Peyer's patch (tissue), 4 donors: ENCODE measurements at regions not wholly inside any gene's neighbourhood (a gene's known extent, or its start where the extent isn't known, plus 50 kb on each side); places are given as distances from the start of the nearest gene placed in this dataset.
A peak's percentile ranks its signal among the peaks of the same experiment; 100 is the strongest.

ENCODE experiments used
- DNase-seq, 3 donors: peaks; one replicate each; pipeline ENCODE4 v3.0.0-alpha.2; 2017 to 2019
- H3K27ac ChIP-seq, 4 donors: fragments of 200-600 bp; sonication (generic); one replicate each; pipeline ENCODE4 v1.5.1; 2016 to 2019
- H3K27me3 ChIP-seq, 2 donors: fragments of 200-600 bp; sonication (generic); one replicate each; pipeline ENCODE4 v1.5.1; 2019
- H3K36me3 ChIP-seq, 3 donors: fragments of 200-600 bp; sonication (generic); one replicate each; pipeline ENCODE4 v1.5.1; 2016 to 2019
- H3K4me1 ChIP-seq, 4 donors: fragments of 200-600 bp; sonication (generic); one replicate each; pipeline ENCODE4 v1.5.1; 2016 to 2019
- H3K4me3 ChIP-seq, 4 donors: fragments of 200-600 bp; sonication (generic); 1 replicate in 3 of 4; 2 replicates in 1 of 4; pipeline ENCODE4 v1.5.1; 2016 to 2019; ENCODE audit warnings: mild to moderate bottlenecking in 1 of 4
- H3K9me3 ChIP-seq, 4 donors: fragments of 200-600 bp; sonication (generic); one replicate each; pipeline ENCODE4 v1.5.1; 2016 to 2019; ENCODE audit warnings: mild to moderate bottlenecking in 1 of 4
- POLR2A ChIP-seq, 2 donors: fragments of 450-650 bp; IDR thresholded peaks; one replicate each; pipeline ENCODE4 v1.5.1; 2017; ENCODE audit warnings: antibody characterized with exemption in 2 of 2, mild to moderate bottlenecking in 2 of 2, moderate library complexity in 2 of 2
- TF ChIP-seq, protein P1 (sequence below), 6 experiments: fragments of 450-650 bp in 4 of 6; fragments of 200-600 bp in 2 of 6; sonication (generic) in 1 of 6; IDR thresholded peaks; one replicate each; pipeline ENCODE4 v1.5.1; 2017 to 2019; ENCODE audit warnings: antibody characterized with exemption in 6 of 6, mild to moderate bottlenecking in 3 of 6, moderate library complexity in 1 of 6

DNA sequence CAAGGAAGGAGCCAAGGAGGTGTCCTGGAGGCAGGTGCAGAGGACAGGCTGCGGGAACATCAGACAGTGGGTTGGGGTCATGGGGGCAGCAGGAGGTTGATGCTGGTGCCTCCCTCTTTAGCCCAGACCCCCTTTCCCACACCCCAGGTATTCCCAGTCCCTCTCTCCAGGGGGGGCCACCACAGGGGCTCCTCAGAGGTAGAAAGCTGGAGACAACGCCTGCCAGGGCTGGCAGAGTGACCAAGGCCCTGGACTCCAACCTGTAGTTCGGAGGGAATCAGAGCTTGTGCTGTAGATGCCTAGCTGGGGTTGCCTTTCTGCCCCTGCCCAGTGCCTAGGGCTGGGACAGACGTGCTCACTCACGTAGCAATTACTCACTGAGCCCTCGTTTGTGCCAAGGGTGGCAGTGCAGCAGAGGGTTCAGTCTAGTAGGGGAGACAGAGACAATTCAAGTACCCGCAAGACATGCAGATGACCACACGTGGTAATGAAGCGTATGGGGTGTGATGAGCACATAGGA is 148.2 kb downstream of the PTPRU start:
- Histone ChIP-seq H3K27me3 (no peaks in the 10 kb centered on the region), H3K9me3 (peaks cover 0 to 2% (median 0%) of the 10 kb centered on the region in 4 donors), H3K36me3 (no peaks in the 10 kb centered on the region), H3K4me3 (no peak overlapping the region), H3K4me1 (no peaks in the 10 kb centered on the region), H3K27ac (no peak overlapping the region)
- peak in 2 of 3 donors; percentile 10 to 33 for DNase-seq
- TF ChIP-seq, protein P1, sequence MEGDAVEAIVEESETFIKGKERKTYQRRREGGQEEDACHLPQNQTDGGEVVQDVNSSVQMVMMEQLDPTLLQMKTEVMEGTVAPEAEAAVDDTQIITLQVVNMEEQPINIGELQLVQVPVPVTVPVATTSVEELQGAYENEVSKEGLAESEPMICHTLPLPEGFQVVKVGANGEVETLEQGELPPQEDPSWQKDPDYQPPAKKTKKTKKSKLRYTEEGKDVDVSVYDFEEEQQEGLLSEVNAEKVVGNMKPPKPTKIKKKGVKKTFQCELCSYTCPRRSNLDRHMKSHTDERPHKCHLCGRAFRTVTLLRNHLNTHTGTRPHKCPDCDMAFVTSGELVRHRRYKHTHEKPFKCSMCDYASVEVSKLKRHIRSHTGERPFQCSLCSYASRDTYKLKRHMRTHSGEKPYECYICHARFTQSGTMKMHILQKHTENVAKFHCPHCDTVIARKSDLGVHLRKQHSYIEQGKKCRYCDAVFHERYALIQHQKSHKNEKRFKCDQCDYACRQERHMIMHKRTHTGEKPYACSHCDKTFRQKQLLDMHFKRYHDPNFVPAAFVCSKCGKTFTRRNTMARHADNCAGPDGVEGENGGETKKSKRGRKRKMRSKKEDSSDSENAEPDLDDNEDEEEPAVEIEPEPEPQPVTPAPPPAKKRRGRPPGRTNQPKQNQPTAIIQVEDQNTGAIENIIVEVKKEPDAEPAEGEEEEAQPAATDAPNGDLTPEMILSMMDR (IDR thresholded peaks at IDR 0.05), result no peak
- no peak for TF ChIP-seq POLR2A (IDR thresholded peaks at IDR 0.05)

DNA sequence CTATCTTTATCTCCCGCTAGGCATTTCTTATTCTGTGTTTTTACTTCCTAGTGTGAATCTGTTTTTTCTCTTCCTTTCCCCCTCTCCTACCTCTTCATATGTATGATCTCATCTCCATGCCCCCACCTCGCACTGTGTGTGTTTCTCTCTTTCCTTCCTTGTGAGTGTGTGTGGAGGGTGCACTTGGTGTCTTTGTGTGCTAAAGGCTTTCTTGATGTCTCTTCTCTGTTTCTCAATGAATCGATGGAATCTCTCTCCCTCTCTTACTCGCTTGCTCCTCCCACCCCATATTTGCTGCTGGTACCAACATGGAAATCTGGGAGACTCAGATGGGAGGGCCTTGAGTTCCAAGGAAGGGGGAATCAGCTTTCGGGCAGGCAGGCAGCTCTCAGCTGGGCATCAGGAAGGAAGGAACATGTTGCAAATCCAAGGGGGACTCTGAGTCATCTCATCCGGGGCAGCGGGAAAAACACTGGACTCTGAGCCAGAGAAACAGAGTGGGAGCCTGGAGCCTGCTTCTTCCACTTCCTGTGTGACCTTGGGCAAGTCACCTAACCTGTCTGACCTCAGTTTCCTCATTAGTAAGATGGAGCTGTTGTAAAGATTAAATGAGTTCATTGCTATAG is 147.5 kb downstream of the PTPRU start:
- H3K4me1 ChIP-seq, result no peaks in the 10 kb centered on the region
- no peaks in the 10 kb centered on the region for H3K36me3 ChIP-seq
- H3K9me3 ChIP-seq, result peaks cover 0 to 9% (median 0%) of the 10 kb centered on the region in 4 donors
- DNase-seq, result peak in 2 of 3 donors; percentile 7 to 12
- H3K27me3 ChIP-seq, result no peaks in the 10 kb centered on the region
- no peak overlapping the region for H3K27ac ChIP-seq
- H3K4me3 ChIP-seq, result no peak overlapping the region
- no peak for TF ChIP-seq POLR2A (IDR thresholded peaks at IDR 0.05)
- TF ChIP-seq, protein P1 (IDR thresholded peaks at IDR 0.05), result no peak

DNA sequence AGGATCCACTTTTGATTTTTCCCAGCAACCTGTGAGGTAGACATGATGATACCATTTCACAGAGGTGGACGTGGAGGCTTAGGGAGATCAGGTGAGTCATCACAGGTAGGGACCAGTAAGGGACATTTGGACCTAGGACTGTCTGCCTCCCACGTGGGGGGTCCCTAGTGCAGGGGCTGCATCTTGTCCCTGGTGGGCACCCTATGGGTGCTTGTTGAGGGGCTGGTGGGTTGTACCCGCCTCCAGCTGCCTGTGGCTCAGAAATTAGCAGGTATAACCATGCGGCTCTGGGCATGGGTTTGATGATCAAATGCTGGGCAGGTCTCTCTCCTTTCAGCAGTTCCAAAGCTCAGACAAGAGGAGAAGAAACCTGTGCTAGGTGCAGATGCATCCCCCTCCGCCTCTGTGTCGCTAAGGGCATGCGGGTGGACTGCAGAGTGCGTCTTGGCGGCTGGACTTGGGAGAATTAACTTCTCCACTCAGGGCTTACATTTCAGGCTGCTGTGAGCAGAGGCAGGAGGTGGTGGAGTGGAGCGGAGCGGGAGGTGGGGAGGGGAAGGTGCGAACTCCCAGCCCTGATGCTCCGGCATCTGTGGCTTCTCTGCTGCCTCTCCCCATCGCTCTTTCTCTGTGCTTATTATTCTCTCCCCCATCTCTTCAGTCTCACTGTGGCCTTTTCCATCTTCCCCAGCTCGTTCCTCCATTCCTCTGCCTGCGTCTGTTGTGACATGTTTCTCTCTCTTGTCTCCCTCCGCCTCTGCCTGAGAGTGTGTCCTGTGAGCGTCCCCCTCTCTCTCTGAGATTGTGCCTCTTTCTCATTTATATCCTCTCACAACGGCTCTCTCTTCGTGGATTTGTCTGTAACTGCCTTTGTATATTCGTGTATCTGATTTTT is 146.8 kb downstream of the PTPRU start:
- Histone ChIP-seq H3K4me3 (no peak overlapping the region), H3K4me1 (no peaks in the 10 kb centered on the region), H3K36me3 (no peaks in the 10 kb centered on the region), H3K9me3 (peaks cover 0 to 16% (median 0%) of the 10 kb centered on the region in 4 donors), H3K27ac (no peak overlapping the region), H3K27me3 (no peaks in the 10 kb centered on the region)
- DNase-seq, result peak in 1 of 3 donors; percentile 10
- TF ChIP-seq, protein P1 (IDR thresholded peaks at IDR 0.05), result no peak
- no peak for TF ChIP-seq POLR2A (IDR thresholded peaks at IDR 0.05)

DNA sequence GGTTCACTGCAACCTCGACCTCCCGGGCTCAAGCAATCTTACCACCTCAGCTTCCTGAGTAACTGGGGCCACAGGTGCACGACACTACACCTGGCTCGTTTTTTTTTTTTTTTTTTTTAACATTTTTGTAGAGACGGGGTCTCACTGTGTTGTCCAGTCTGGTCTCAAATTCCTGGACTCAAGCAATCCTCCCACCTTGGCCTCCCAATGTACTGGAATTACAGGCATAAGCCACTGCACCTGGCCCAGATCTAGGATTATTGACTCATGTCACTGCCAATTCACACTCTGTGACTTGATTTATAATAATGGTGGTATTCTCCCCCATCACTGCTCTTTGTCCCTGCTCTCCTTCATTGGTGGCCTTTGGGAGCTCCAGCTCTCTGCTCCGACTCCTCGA is 145.1 kb downstream of the PTPRU start:
- Histone ChIP-seq H3K9me3 (peaks cover 0 to 23% (median 0%) of the 10 kb centered on the region in 4 donors), H3K4me3 (no peak overlapping the region), H3K27ac (no peak overlapping the region), H3K36me3 (no peaks in the 10 kb centered on the region), H3K4me1 (no peaks in the 10 kb centered on the region), H3K27me3 (no peaks in the 10 kb centered on the region)
- DNase-seq, result no peak
- TF ChIP-seq, protein P1 (IDR thresholded peaks at IDR 0.05), result no peak
- TF ChIP-seq POLR2A (IDR thresholded peaks at IDR 0.05), result no peak

DNA sequence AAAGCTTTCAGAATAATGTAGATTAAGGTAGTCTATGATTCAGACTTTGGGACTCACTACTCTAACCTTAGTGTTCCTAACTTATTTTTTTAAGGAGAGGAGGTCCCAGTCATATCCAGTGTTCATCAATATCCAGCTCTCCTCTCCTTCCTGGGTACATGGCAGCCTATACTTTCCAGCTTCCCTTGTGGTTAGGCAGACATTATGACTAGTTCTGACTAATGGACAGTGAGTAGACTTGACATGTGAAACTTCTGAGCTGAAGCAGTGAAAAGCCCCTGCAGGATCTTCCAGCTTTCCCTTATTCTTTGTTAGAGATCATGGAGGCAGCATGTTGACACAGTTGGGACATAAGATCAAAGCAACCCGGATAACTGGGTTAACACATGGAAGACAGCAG is 144.2 kb downstream of the PTPRU start:
- TF ChIP-seq, protein P1 (IDR thresholded peaks at IDR 0.05), result no peak
- TF ChIP-seq POLR2A (IDR thresholded peaks at IDR 0.05), result no peak
- no peaks in the 10 kb centered on the region for H3K36me3 ChIP-seq
- no peak overlapping the region for H3K27ac ChIP-seq
- H3K9me3 ChIP-seq, result peaks cover 0 to 23% (median 0%) of the 10 kb centered on the region in 4 donors
- H3K4me1 ChIP-seq, result no peaks in the 10 kb centered on the region
- H3K27me3 ChIP-seq, result no peaks in the 10 kb centered on the region
- H3K4me3 ChIP-seq, result no peak overlapping the region
- no peak for DNase-seq
